ENCODE measurements at regions not wholly inside any gene's neighbourhood (a gene's known extent, or its start where the extent isn't known, plus 50 kb on each side); places are given as distances from the start of the nearest gene placed in this dataset.

DNA sequence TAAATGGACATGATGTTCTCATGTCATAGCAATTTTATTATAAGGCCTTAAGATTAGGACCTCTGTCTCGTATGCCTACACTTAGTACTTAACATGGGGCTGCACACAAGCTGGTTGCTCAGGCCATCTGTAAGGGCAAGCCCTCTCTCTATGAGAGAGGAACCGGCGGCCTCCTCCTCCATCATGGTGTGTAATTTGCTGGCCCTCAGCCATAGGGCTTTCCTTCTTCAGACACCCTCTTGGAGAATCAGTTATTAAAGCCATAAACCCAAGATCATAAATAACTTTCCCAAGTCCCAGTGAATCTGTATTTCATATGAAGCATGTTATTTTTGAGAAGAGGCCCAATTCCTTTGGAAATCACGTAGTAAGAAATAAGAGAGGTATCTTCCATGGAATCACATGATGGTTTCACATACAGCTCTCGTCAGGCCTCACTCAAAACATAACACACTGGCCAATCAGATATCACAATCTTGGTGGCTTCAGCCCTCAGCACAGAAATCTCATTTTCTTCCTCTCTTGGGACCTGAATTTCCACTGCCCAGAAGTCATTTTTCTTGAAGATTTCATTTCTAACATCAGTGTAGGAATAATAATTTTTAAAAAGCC is 92.6 kb downstream of the RDH14 start:
- no peak overlapping the region for H3K27ac ChIP-seq (ENCODE audit: low read depth, low read length)
- H3K9me3 ChIP-seq (ENCODE audit: insufficient read depth, low read length) = no peaks in the 10 kb centered on the region
- TF ChIP-seq EZH2phosphoT487 (conservative IDR thresholded peaks at IDR 0.05; ENCODE audit: low read length) = no peak
- TF ChIP-seq, protein P1, sequence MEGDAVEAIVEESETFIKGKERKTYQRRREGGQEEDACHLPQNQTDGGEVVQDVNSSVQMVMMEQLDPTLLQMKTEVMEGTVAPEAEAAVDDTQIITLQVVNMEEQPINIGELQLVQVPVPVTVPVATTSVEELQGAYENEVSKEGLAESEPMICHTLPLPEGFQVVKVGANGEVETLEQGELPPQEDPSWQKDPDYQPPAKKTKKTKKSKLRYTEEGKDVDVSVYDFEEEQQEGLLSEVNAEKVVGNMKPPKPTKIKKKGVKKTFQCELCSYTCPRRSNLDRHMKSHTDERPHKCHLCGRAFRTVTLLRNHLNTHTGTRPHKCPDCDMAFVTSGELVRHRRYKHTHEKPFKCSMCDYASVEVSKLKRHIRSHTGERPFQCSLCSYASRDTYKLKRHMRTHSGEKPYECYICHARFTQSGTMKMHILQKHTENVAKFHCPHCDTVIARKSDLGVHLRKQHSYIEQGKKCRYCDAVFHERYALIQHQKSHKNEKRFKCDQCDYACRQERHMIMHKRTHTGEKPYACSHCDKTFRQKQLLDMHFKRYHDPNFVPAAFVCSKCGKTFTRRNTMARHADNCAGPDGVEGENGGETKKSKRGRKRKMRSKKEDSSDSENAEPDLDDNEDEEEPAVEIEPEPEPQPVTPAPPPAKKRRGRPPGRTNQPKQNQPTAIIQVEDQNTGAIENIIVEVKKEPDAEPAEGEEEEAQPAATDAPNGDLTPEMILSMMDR (IDR thresholded peaks at IDR 0.05; ENCODE audit: insufficient read depth, low read length, poor library complexity, severe bottlenecking) = no peak
- no peaks in the 10 kb centered on the region for H3F3A ChIP-seq (ENCODE audit: insufficient read depth)
- no peak overlapping the region for H3K4me2 ChIP-seq (ENCODE audit: low read depth, low read length, poor library complexity, severe bottlenecking)
- no peaks in the 10 kb centered on the region for H3K27me3 ChIP-seq (ENCODE audit: low read length)
- no peaks in the 10 kb centered on the region for H3K9me2 ChIP-seq (replicated peaks; ENCODE audit: insufficient read depth, low read length)
- no peaks in the 10 kb centered on the region for H3K36me3 ChIP-seq (ENCODE audit: low read length)
- H3K4me3 ChIP-seq (ENCODE audit: insufficient read depth, low read length, poor library complexity, severe bottlenecking) = no peak overlapping the region
- H2AFZ ChIP-seq (ENCODE audit: low read depth, low read length, severe bottlenecking) = no peak overlapping the region
- H3K9ac ChIP-seq (ENCODE audit: low read length) = no peak overlapping the region
- H4K20me1 ChIP-seq (ENCODE audit: low read depth, low read length) = no peaks in the 10 kb centered on the region
- no peaks in the 10 kb centered on the region for H3K79me2 ChIP-seq (ENCODE audit: insufficient read depth, low read length)

DNA sequence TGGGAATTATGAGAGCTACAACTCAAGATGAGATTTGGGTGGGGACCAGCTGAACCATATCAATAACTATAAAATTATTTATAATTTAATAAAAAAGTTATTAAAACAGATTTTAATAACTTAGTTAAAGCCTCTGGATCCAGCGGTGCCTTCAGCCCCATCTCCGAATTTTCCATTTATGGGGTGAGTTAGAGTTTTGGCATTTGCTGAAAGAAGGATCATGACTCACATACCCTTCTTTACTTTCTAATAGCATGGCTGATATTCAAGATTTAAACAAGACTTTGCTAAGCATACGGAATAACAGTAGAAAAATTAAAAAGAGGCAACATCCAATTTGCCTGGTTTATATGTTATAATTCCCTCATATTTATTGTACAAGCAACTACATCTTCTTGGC is 94.5 kb downstream of the RDH14 start:
- no peaks in the 10 kb centered on the region for H3K36me3 ChIP-seq (ENCODE audit: low read length)
- H3K9ac ChIP-seq (ENCODE audit: low read length) = no peak overlapping the region
- no peaks in the 10 kb centered on the region for H3K79me2 ChIP-seq (ENCODE audit: insufficient read depth, low read length)
- no peaks in the 10 kb centered on the region for H3F3A ChIP-seq (ENCODE audit: insufficient read depth)
- no peaks in the 10 kb centered on the region for H3K9me3 ChIP-seq (ENCODE audit: insufficient read depth, low read length)
- no peak overlapping the region for H3K4me3 ChIP-seq (ENCODE audit: insufficient read depth, low read length, poor library complexity, severe bottlenecking)
- H3K27ac ChIP-seq (ENCODE audit: low read depth, low read length) = no peak overlapping the region
- TF ChIP-seq, protein P1 (IDR thresholded peaks at IDR 0.05; ENCODE audit: insufficient read depth, low read length, poor library complexity, severe bottlenecking) = no peak
- no peak for TF ChIP-seq EZH2phosphoT487 (conservative IDR thresholded peaks at IDR 0.05; ENCODE audit: low read length)
- H3K9me2 ChIP-seq (replicated peaks; ENCODE audit: insufficient read depth, low read length) = no peaks in the 10 kb centered on the region
- H3K4me2 ChIP-seq (ENCODE audit: low read depth, low read length, poor library complexity, severe bottlenecking) = no peak overlapping the region
- H4K20me1 ChIP-seq (ENCODE audit: low read depth, low read length) = no peaks in the 10 kb centered on the region
- no peaks in the 10 kb centered on the region for H3K27me3 ChIP-seq (ENCODE audit: low read length)
- H2AFZ ChIP-seq (ENCODE audit: low read depth, low read length, severe bottlenecking) = no peak overlapping the region

DNA sequence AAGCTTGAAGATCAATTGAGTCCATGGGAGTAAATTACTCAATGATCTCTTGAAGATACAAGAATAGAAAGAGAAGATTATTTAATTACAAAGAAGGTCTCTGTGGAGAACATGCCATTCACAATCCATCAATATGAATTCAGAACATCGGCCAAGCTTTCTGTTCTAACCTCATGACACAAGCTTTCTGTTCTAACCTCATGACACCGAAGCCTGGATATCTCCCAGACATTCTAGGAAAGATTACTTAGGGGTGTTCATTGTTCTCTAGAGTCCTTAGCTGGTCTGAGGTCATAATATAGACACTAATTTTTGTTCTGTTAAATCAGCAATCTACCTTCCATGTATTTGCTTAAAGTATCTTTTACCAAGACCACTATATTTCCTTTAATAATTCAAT is 95.5 kb downstream of the RDH14 start:
- Histone ChIP-seq H3K79me2 (ENCODE audit: insufficient read depth, low read length) (no peaks in the 10 kb centered on the region), H3K36me3 (ENCODE audit: low read length) (no peaks in the 10 kb centered on the region)

More for the DNA sequence above, 95.5 kb downstream of the RDH14 start:
- no peak overlapping the region for H3K4me2 ChIP-seq (ENCODE audit: low read depth, low read length, poor library complexity, severe bottlenecking)
- no peaks in the 10 kb centered on the region for H4K20me1 ChIP-seq (ENCODE audit: low read depth, low read length)
- H3K9ac ChIP-seq (ENCODE audit: low read length) = no peak overlapping the region
- no peaks in the 10 kb centered on the region for H3K27me3 ChIP-seq (ENCODE audit: low read length)
- no peaks in the 10 kb centered on the region for H3F3A ChIP-seq (ENCODE audit: insufficient read depth)
- H3K4me3 ChIP-seq (ENCODE audit: insufficient read depth, low read length, poor library complexity, severe bottlenecking) = no peak overlapping the region
- H3K27ac ChIP-seq (ENCODE audit: low read depth, low read length) = no peak overlapping the region
- no peak overlapping the region for H2AFZ ChIP-seq (ENCODE audit: low read depth, low read length, severe bottlenecking)
- no peaks in the 10 kb centered on the region for H3K9me2 ChIP-seq (replicated peaks; ENCODE audit: insufficient read depth, low read length)
- no peaks in the 10 kb centered on the region for H3K9me3 ChIP-seq (ENCODE audit: insufficient read depth, low read length)
- no peak for TF ChIP-seq EZH2phosphoT487 (conservative IDR thresholded peaks at IDR 0.05; ENCODE audit: low read length)
- TF ChIP-seq, protein P1 (IDR thresholded peaks at IDR 0.05; ENCODE audit: insufficient read depth, low read length, poor library complexity, severe bottlenecking) = no peak
